ENCODE measurements at regions not wholly inside any gene's neighbourhood (a gene's known extent, or its start where the extent isn't known, plus 50 kb on each side); places are given as distances from the start of the nearest gene placed in this dataset.

GRCh38 chr7:15977663-15978062, 291.2 kb upstream of the MEOX2 start:
- ChIA-PET POLR2A (no interaction called here), CTCF (no interaction called here)
- DNase-seq (ENCODE audit: extremely low spot score) = no peak
- TF ChIP-seq ARNT (IDR thresholded peaks at IDR 0.05) = no peak
- TF ChIP-seq FOXM1 (IDR thresholded peaks at IDR 0.05; ENCODE audit: borderline replicate concordance) = no peak

- no peak for DNase-seq (ENCODE audit: extremely low spot score)
- POLR2A ChIA-PET = no interaction called here
- no peak for TF ChIP-seq NFRKB (IDR thresholded peaks at IDR 0.05)
- TF ChIP-seq SUZ12 (IDR thresholded peaks at IDR 0.05) = no peak
- TF ChIP-seq ELF4 (IDR thresholded peaks at IDR 0.05) = no peak
- no peak for TF ChIP-seq ARNT (IDR thresholded peaks at IDR 0.05)
- no peak for TF ChIP-seq BHLHE40 (IDR thresholded peaks at IDR 0.05; ENCODE audit: borderline replicate concordance)
- no peak for TF ChIP-seq PKNOX1 (IDR thresholded peaks at IDR 0.05)
- no peak for TF ChIP-seq ZNF384 (IDR thresholded peaks at IDR 0.05)
- TF ChIP-seq FOXK2 (IDR thresholded peaks at IDR 0.05) = no peak
- TF ChIP-seq HDGF (IDR thresholded peaks at IDR 0.05; ENCODE audit: borderline replicate concordance) = no peak
- no peak for TF ChIP-seq FOXA1 (IDR thresholded peaks at IDR 0.05)
- no peak for TF ChIP-seq FOXM1 (IDR thresholded peaks at IDR 0.05; ENCODE audit: borderline replicate concordance)
- no peak for TF ChIP-seq TARDBP (IDR thresholded peaks at IDR 0.05)
- no peak for TF ChIP-seq L3MBTL2 (conservative IDR thresholded peaks at IDR 0.05)
- TF ChIP-seq SP1 (IDR thresholded peaks at IDR 0.05) = no peak
- no peak for TF ChIP-seq CTBP1 (IDR thresholded peaks at IDR 0.05; ENCODE audit: borderline replicate concordance)
- TF ChIP-seq LEF1 (IDR thresholded peaks at IDR 0.05; ENCODE audit: borderline replicate concordance) = no peak
- CTCF ChIA-PET = no interaction called here
These were observed 286.4 kb upstream of the MEOX2 start for GRCh38 chr7:15972862-15973275.

GRCh38 chr7:15967551-15967950, 281.1 kb upstream of the MEOX2 start:
- DNase-seq (ENCODE audit: extremely low spot score) = no peak
- TF ChIP-seq SP1 (IDR thresholded peaks at IDR 0.05) (no peak), BHLHE40 (IDR thresholded peaks at IDR 0.05; ENCODE audit: borderline replicate concordance) (no peak), ELF4 (IDR thresholded peaks at IDR 0.05) (no peak), FOXK2 (IDR thresholded peaks at IDR 0.05) (no peak), FOXA1 (IDR thresholded peaks at IDR 0.05) (no peak), NFRKB (IDR thresholded peaks at IDR 0.05) (no peak), L3MBTL2 (conservative IDR thresholded peaks at IDR 0.05) (no peak), FOXM1 (IDR thresholded peaks at IDR 0.05; ENCODE audit: borderline replicate concordance) (no peak), TARDBP (IDR thresholded peaks at IDR 0.05) (no peak), ZNF384 (IDR thresholded peaks at IDR 0.05) (no peak), SUZ12 (IDR thresholded peaks at IDR 0.05) (no peak), PKNOX1 (IDR thresholded peaks at IDR 0.05) (no peak), HDGF (IDR thresholded peaks at IDR 0.05; ENCODE audit: borderline replicate concordance) (no peak), LEF1 (IDR thresholded peaks at IDR 0.05; ENCODE audit: borderline replicate concordance) (no peak), CTBP1 (IDR thresholded peaks at IDR 0.05; ENCODE audit: borderline replicate concordance) (no peak), ARNT (IDR thresholded peaks at IDR 0.05) (no peak)
- ChIA-PET POLR2A (no interaction called here), CTCF (no interaction called here)

- ChIA-PET CTCF (no interaction called here), POLR2A (no interaction called here)
- no peak for TF ChIP-seq HDGF (IDR thresholded peaks at IDR 0.05; ENCODE audit: borderline replicate concordance)
- no peak for DNase-seq (ENCODE audit: extremely low spot score)
These were observed 280.6 kb upstream of the MEOX2 start for GRCh38 chr7:15967121-15967520.

- no peak for TF ChIP-seq HDGF (IDR thresholded peaks at IDR 0.05; ENCODE audit: borderline replicate concordance)
- no peak for TF ChIP-seq BHLHE40 (IDR thresholded peaks at IDR 0.05; ENCODE audit: borderline replicate concordance)
- no peak for TF ChIP-seq PKNOX1 (IDR thresholded peaks at IDR 0.05)
- TF ChIP-seq CTBP1 (IDR thresholded peaks at IDR 0.05; ENCODE audit: borderline replicate concordance) = no peak
- no peak for TF ChIP-seq L3MBTL2 (conservative IDR thresholded peaks at IDR 0.05)
- POLR2A ChIA-PET = no interaction called here
- DNase-seq (ENCODE audit: extremely low spot score) = no peak
- CTCF ChIA-PET = no interaction called here
These were observed 276.7 kb upstream of the MEOX2 start for GRCh38 chr7:15963206-15963605.

- TF ChIP-seq FOXA1 (IDR thresholded peaks at IDR 0.05) (no peak), BHLHE40 (IDR thresholded peaks at IDR 0.05; ENCODE audit: borderline replicate concordance) (no peak), TARDBP (IDR thresholded peaks at IDR 0.05) (no peak), SUZ12 (IDR thresholded peaks at IDR 0.05) (no peak), ZNF384 (IDR thresholded peaks at IDR 0.05) (no peak), NFRKB (IDR thresholded peaks at IDR 0.05) (no peak), ELF4 (IDR thresholded peaks at IDR 0.05) (no peak), CTBP1 (IDR thresholded peaks at IDR 0.05; ENCODE audit: borderline replicate concordance) (no peak), FOXM1 (IDR thresholded peaks at IDR 0.05; ENCODE audit: borderline replicate concordance) (no peak)
- no peak for DNase-seq (ENCODE audit: extremely low spot score)
- CTCF ChIA-PET = no interaction called here
- POLR2A ChIA-PET = no interaction called here
These were observed 268.3 kb upstream of the MEOX2 start for GRCh38 chr7:15954671-15955354.

GRCh38 chr7:15950299-15950698, 263.8 kb upstream of the MEOX2 start:
- ChIA-PET CTCF (no interaction called here), POLR2A (no interaction called here)
- no peak for TF ChIP-seq HDGF (IDR thresholded peaks at IDR 0.05; ENCODE audit: borderline replicate concordance)
- TF ChIP-seq SUZ12 (IDR thresholded peaks at IDR 0.05) = no peak
- no peak for TF ChIP-seq BHLHE40 (IDR thresholded peaks at IDR 0.05; ENCODE audit: borderline replicate concordance)
- TF ChIP-seq FOXA1 (IDR thresholded peaks at IDR 0.05) = no peak
- TF ChIP-seq FOXK2 (IDR thresholded peaks at IDR 0.05) = no peak
- TF ChIP-seq LEF1 (IDR thresholded peaks at IDR 0.05; ENCODE audit: borderline replicate concordance) = no peak
- no peak for TF ChIP-seq FOXM1 (IDR thresholded peaks at IDR 0.05; ENCODE audit: borderline replicate concordance)
- TF ChIP-seq L3MBTL2 (conservative IDR thresholded peaks at IDR 0.05) = no peak
- no peak for DNase-seq (ENCODE audit: extremely low spot score)
